Heart left ventricle (tissue), 16 donors: ENCODE measurements at regions not wholly inside any gene's neighbourhood (a gene's known extent, or its start where the extent isn't known, plus 50 kb on each side); places are given as distances from the start of the nearest gene placed in this dataset.

Experiments
- ATAC-seq, 4 donors: fragments of 200-7000 bp; cut with Tn5 transposase; one replicate each; pipeline ENCODE4 v1.9.1; 2020 to 2022; ENCODE audit warnings: moderate library complexity in 4 of 4, mild to moderate bottlenecking in 3 of 4, moderate number of reproducible peaks in 1 of 4
- DNase-seq, 5 donors: peaks; one replicate each; pipeline ENCODE4 v3.0.0-alpha.2; 2020
- H3K27ac ChIP-seq, 12 donors: fragments of 200-600 bp; sonication (generic) in 4 of 12; one replicate each; pipeline versions ENCODE4 v1.5.0 to v1.8.0; 2016 to 2022; ENCODE audit warnings: mild to moderate bottlenecking in 2 of 12
- H3K27me3 ChIP-seq, 9 donors: fragments of 200-600 bp; sonication (generic) in 2 of 9; one replicate each; pipeline versions ENCODE4 v1.5.1 to v1.8.0; 2016 to 2022; ENCODE audit warnings: mild to moderate bottlenecking in 3 of 9
- H3K36me3 ChIP-seq, 9 donors: fragments of 200-600 bp; sonication (generic) in 2 of 9; one replicate each; pipeline versions ENCODE4 v1.5.0 to v1.8.0; 2018 to 2022; ENCODE audit warnings: mild to moderate bottlenecking in 2 of 9
- H3K4me1 ChIP-seq, 12 donors: fragments of 200-600 bp; sonication (generic) in 4 of 12; one replicate each; pipeline versions ENCODE4 v1.5.0 to v1.8.0; 2016 to 2022; ENCODE audit warnings: mild to moderate bottlenecking in 3 of 12
- H3K4me3 ChIP-seq, 12 donors: fragments of 200-600 bp; sonication (generic) in 4 of 12; one replicate each; pipeline versions ENCODE4 v1.5.0 to v1.8.0; 2017 to 2022; ENCODE audit warnings: mild to moderate bottlenecking in 9 of 12, moderate library complexity in 4 of 12
- H3K9me3 ChIP-seq, 12 donors: fragments of 200-600 bp; sonication (generic) in 4 of 12; one replicate each; pipeline versions ENCODE4 v1.5.0 to v1.8.0; 2016 to 2022; ENCODE audit warnings: mild to moderate bottlenecking in 1 of 12
- CTCF ChIP-seq, 12 donors: fragments of 200-600 bp; sonication (generic) in 4 of 12; IDR thresholded peaks; one replicate each; pipeline versions ENCODE4 v1.5.0 to v1.8.0; 2018 to 2022; ENCODE audit warnings: antibody characterized with exemption in 12 of 12, mild to moderate bottlenecking in 5 of 12
- POLR2A ChIP-seq, 2 donors: fragments of 450-650 bp; IDR thresholded peaks; one replicate each; pipeline ENCODE4 v1.6.1; 2017; ENCODE audit warnings: antibody characterized with exemption in 2 of 2, mild to moderate bottlenecking in 2 of 2, moderate library complexity in 2 of 2
- WGBS, 4 donors: extraction: QIAGEN DNeasy Blood & Tissue Kit in 2 of 4; methylation state at CpG; one replicate each; pipeline versions ENCODE4 v1.1.5 to v1.1.7; 2013 to 2018; 5-methylcytosine and 5-hydroxymethylcytosine counted together
- intact Hi-C, 10 donors: fragments of 100-400 bp; cut with DNase I; formaldehyde crosslinking; loops; one replicate each; pipeline versions ENCODE4 v1.11.1 to v1.14.2; 2022
- donor health status: ischemic (EF 13 %, LVEDD 7.1; RV severe dilation, severe dysfunction).
- donor health status: healthy with polysubstance abuse.
- donor health status: DM: no; HTN: yes; CAD: no.
- donor health status: DM: no; HTN: no; CAD: no.
- donor health status: ischemic (EF 25% LVEDD 6.9; RV normal size, moderate dysfunction).
- donor health status: ischemic (EF 25% LVEDD 5.7; RV mildly dilated, moderate dysfunction).
- donor health status: healthy.
- donor health status: DM: yes; HTN: yes; CAD: no.
- donor health status: ischemic (EF 35%, LVEDD 5.7; RV mildly dilated, moderate dysfunction).
- donor health status: nonischemic (EF 11% LVEDD 7.7; RV severe dilation, severe dysfunction).
- donor health status: DM: yes; HTN: yes; CAD: no.
- donor health status: PGD.
- donor health status: ischemic (EF 29% LVEDD 5.4; RV normal size, mild dysfunction).
- donor health status: nonischemic (EF 23%, LVEDD 6.1; RV moderate dilation, normal function).

- DNase-seq, result peak in 1 of 5 donors; percentile 0
- peaks cover 0 to 8% (median 0%) of the 10 kb centered on the region in 12 donors for H3K4me1 ChIP-seq
- H3K27me3 ChIP-seq, result peaks cover 0 to 9% (median 0%) of the 10 kb centered on the region in 9 donors
- intact Hi-C loops, result loop anchor here in 1 of 10 donors (10.0 kb wide), 1 partner anchor 80 kb away; no protein-coding TSS in a partner anchor
- no peaks in the 10 kb centered on the region for H3K9me3 ChIP-seq
- no peak for ATAC-seq
- no peak overlapping the region for H3K4me3 ChIP-seq
- H3K36me3 ChIP-seq, result no peaks in the 10 kb centered on the region
- WGBS, 4 donors, result 81 to 87% (median 84%) methylated on average over 1 of the region's 1 CpG
- no peak for TF ChIP-seq POLR2A (IDR thresholded peaks at IDR 0.05)
- no peak for TF ChIP-seq CTCF (IDR thresholded peaks at IDR 0.05)
- H3K27ac ChIP-seq, result no peak overlapping the region
These were observed 59.5 kb downstream of the SMIM38 start for GRCh38 chr11:69215216-69215615.

- no peak overlapping the region for H3K4me3 ChIP-seq
- peak in 1 of 5 donors; percentile 4 for DNase-seq
- H3K27ac ChIP-seq, result no peak overlapping the region
- no peak for ATAC-seq
- intact Hi-C loops, result loop anchor here in 1 of 10 donors (10.0 kb wide), 1 partner anchor 81 kb away; no protein-coding TSS in a partner anchor
- WGBS, 4 donors, result 82 to 89% (median 84%) methylated on average over 6 of the region's 6 CpGs
- TF ChIP-seq POLR2A (IDR thresholded peaks at IDR 0.05), result no peak
- no peaks in the 10 kb centered on the region for H3K9me3 ChIP-seq
- H3K36me3 ChIP-seq, result no peaks in the 10 kb centered on the region
- H3K4me1 ChIP-seq, result peaks cover 0 to 8% (median 0%) of the 10 kb centered on the region in 12 donors
- H3K27me3 ChIP-seq, result peaks cover 0 to 9% (median 0%) of the 10 kb centered on the region in 9 donors
These were observed 60.2 kb downstream of the SMIM38 start for GRCh38 chr11:69215784-69216415.

- no peak for TF ChIP-seq POLR2A (IDR thresholded peaks at IDR 0.05)
- no peak for TF ChIP-seq CTCF (IDR thresholded peaks at IDR 0.05)
- DNase-seq (peak in 1 of 5 donors; percentile 1), ATAC-seq (no peak)
- Histone ChIP-seq H3K27ac (no peak overlapping the region), H3K9me3 (no peaks in the 10 kb centered on the region), H3K4me3 (no peak overlapping the region), H3K4me1 (peaks cover 0 to 7% (median 0%) of the 10 kb centered on the region in 12 donors), H3K27me3 (peaks cover 0 to 9% (median 0%) of the 10 kb centered on the region in 9 donors), H3K36me3 (no peaks in the 10 kb centered on the region)
- 86 to 96% (median 91%) methylated on average over 6 of the region's 6 CpGs for WGBS, 4 donors
- intact Hi-C loops, result loop anchor here in 1 of 10 donors (10.0 kb wide), 1 partner anchor 82 kb away; no protein-coding TSS in a partner anchor
These were observed 60.9 kb downstream of the SMIM38 start for GRCh38 chr11:69216647-69217051.

GRCh38 chr11:69217276-69218105 is 61.8 kb downstream of the SMIM38 start:
- ATAC-seq (peak in 3 of 4 donors; percentile 56 to 59 (median 58)), DNase-seq (peak in 3 of 5 donors; percentile 6 to 25 (median 16))
- 49 to 68% (median 53%) methylated on average over 3 to 9 of the region's 9 CpGs for WGBS, 4 donors
- no peak overlapping the region for H3K4me3 ChIP-seq
- peaks cover 0 to 5% (median 0%) of the 10 kb centered on the region in 9 donors for H3K27me3 ChIP-seq
- TF ChIP-seq POLR2A (IDR thresholded peaks at IDR 0.05) (no peak), CTCF (IDR thresholded peaks at IDR 0.05) (no peak)
- intact Hi-C loops, result loop anchor here in 1 of 10 donors (10.0 kb wide), 1 partner anchor 83 kb away; no protein-coding TSS in a partner anchor
- no peak overlapping the region for H3K27ac ChIP-seq
- H3K4me1 ChIP-seq, result peaks cover 0 to 7% (median 0%) of the 10 kb centered on the region in 12 donors
- no peaks in the 10 kb centered on the region for H3K9me3 ChIP-seq
- no peaks in the 10 kb centered on the region for H3K36me3 ChIP-seq
